ENCODE measurements at regions not wholly inside any gene's neighbourhood (a gene's known extent, or its start where the extent isn't known, plus 50 kb on each side); places are given as distances from the start of the nearest gene placed in this dataset.

GRCh38 chr13:67464154-67464553, 234.0 kb upstream of the PCDH9 start:
- Histone ChIP-seq H3K4me3 (no peak overlapping the region), H3K27me3 (replicated peaks in 1 of 2; ENCODE audit: control insufficient read depth in 2 of 2, insufficient read depth in 2 of 2, low read length in 1 of 2) (no peaks in the 10 kb centered on the region), H3K4me1 (ENCODE audit: control insufficient read depth, insufficient read depth, low read length) (no peaks in the 10 kb centered on the region), H2AFZ (ENCODE audit: control insufficient read depth, low read depth, low read length) (no peak overlapping the region), H3K9me3 (replicated peaks; ENCODE audit: control insufficient read depth, insufficient read depth, low read length) (no peaks in the 10 kb centered on the region), H3K27ac (ENCODE audit: control insufficient read depth, insufficient read depth) (no peak overlapping the region), H3K9ac (ENCODE audit: control insufficient read depth, insufficient read depth, low read length) (no peak overlapping the region), H3K36me3 (ENCODE audit: control insufficient read depth in 2 of 2, insufficient read depth in 2 of 2, low read length in 1 of 2) (no peaks in the 10 kb centered on the region), H3K4me2 (ENCODE audit: control insufficient read depth, insufficient read depth) (no peak overlapping the region), H4K20me1 (ENCODE audit: control insufficient read depth, insufficient read depth) (no peaks in the 10 kb centered on the region), H3K79me2 (ENCODE audit: control insufficient read depth, insufficient read depth, low read length) (no peaks in the 10 kb centered on the region)
- ATAC-seq (no peak), FAIRE-seq (no peak), DNase-seq (ENCODE audit: low read depth, low spot score) (no peak)
- ChIA-PET SMC1A (ENCODE audit: uncharacterized antibody, unreplicated experiment) (interaction anchor here (0.6 to 0.7 kb wide), 3 partner anchors 37 to 1916 kb away, joined by 4 to 5 read pairs (median 4); no protein-coding TSS in a partner anchor), RAD21 (ENCODE audit: unreplicated experiment) (no interaction called here), POLR2A (no interaction called here), CTCF (no interaction called here)
- intact Hi-C loops (cut with micrococcal nuclease; ENCODE audit: unreplicated experiment), result no loop called here
- in situ Hi-C loops (cut with MboI), result no loop called here
- 20% methylated on average over 4 of the region's 4 CpGs for WGBS (ENCODE audit: insufficient coverage, insufficient replicate concordance, low lambda C conversion rate, missing lambda C conversion rate)
- no TSS peak for BruUV-seq (replicated peaks)
- TF ChIP-seq BCLAF1 (IDR thresholded peaks at IDR 0.05) (no peak), E2F8 (IDR thresholded peaks at IDR 0.05; ENCODE audit: low read depth, partially characterized antibody) (no peak), ZNF384 (IDR thresholded peaks at IDR 0.05; ENCODE audit: borderline replicate concordance, low read depth, low read length) (no peak), ZZZ3 (IDR thresholded peaks at IDR 0.05; ENCODE audit: control insufficient read depth, insufficient read length, low read depth) (no peak), NFYB (IDR thresholded peaks at IDR 0.05; ENCODE audit: insufficient read depth, low read depth, low read length) (no peak), CEBPZ (IDR thresholded peaks at IDR 0.05; ENCODE audit: low read depth, low read length) (no peak), ESRRA (IDR thresholded peaks at IDR 0.05; ENCODE audit: low read length) (no peak), MXI1 (IDR thresholded peaks at IDR 0.05; ENCODE audit: low read depth, low read length) (no peak), RUNX3 (IDR thresholded peaks at IDR 0.05; ENCODE audit: low read length) (no peak), ZBTB33 (IDR thresholded peaks at IDR 0.05) (no peak), MTA3 (IDR thresholded peaks at IDR 0.05; ENCODE audit: borderline replicate concordance, low read length) (no peak), RELA (IDR thresholded peaks at IDR 0.05; ENCODE audit: borderline replicate concordance, partially characterized antibody) (no peak), IKZF2 (IDR thresholded peaks at IDR 0.05) (no peak)
